ENCODE measurements at regions not wholly inside any gene's neighbourhood (a gene's known extent, or its start where the extent isn't known, plus 50 kb on each side); places are given as distances from the start of the nearest gene placed in this dataset.

DNA sequence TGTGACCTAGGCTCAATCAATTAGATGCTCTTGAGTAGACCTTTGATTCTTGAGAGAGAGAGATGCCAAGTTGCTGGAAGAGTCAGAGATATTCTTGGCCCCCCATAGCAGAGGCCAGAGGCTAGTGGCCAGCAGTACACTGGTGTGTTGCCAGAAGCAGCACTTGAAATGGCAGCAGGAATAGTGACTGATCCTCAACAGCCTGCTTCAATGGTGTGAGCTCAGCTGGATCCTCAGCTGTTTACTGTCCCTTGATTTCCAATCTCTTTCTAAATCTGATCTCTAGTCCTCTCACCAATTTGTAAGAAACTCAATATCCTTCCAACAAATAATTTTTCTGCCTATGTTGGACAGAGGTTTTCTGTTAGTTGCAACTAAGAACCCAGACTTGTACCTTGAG, 170.3 kb upstream of the CCDC54 start:
- H3F3A ChIP-seq (ENCODE audit: low read depth), result no peaks in the 10 kb centered on the region
- Mint-ChIP-seq H3K27ac (no peak overlapping the region), H3K9me3 (no peaks in the 10 kb centered on the region), H3K4me3 (no peak overlapping the region), H3K36me3 (no peaks in the 10 kb centered on the region), H3K4me1 (peaks cover 22% of the 10 kb centered on the region), H3K27me3 (ENCODE audit: insufficient read depth, low read depth) (no peaks in the 10 kb centered on the region)
- H3K9me3 ChIP-seq (ENCODE audit: low read depth), result no peaks in the 10 kb centered on the region
- H3K4me3 ChIP-seq, result no peak overlapping the region
- no peak overlapping the region for H3K27ac ChIP-seq
- TF ChIP-seq, protein P1, sequence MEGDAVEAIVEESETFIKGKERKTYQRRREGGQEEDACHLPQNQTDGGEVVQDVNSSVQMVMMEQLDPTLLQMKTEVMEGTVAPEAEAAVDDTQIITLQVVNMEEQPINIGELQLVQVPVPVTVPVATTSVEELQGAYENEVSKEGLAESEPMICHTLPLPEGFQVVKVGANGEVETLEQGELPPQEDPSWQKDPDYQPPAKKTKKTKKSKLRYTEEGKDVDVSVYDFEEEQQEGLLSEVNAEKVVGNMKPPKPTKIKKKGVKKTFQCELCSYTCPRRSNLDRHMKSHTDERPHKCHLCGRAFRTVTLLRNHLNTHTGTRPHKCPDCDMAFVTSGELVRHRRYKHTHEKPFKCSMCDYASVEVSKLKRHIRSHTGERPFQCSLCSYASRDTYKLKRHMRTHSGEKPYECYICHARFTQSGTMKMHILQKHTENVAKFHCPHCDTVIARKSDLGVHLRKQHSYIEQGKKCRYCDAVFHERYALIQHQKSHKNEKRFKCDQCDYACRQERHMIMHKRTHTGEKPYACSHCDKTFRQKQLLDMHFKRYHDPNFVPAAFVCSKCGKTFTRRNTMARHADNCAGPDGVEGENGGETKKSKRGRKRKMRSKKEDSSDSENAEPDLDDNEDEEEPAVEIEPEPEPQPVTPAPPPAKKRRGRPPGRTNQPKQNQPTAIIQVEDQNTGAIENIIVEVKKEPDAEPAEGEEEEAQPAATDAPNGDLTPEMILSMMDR (IDR thresholded peaks at IDR 0.05), result no peak
- TF ChIP-seq EZH2 (IDR thresholded peaks at IDR 0.05), result no peak
- no peak for TF ChIP-seq EZH2phosphoT487 (IDR thresholded peaks at IDR 0.05)
- H3K36me3 ChIP-seq, result no peaks in the 10 kb centered on the region
- peaks cover 18% of the 10 kb centered on the region for H3K4me1 ChIP-seq
- H2AFZ ChIP-seq (replicated peaks), result no peak overlapping the region
- DNase-seq (ENCODE audit: low spot score), result no peak
- H3K79me2 ChIP-seq (ENCODE audit: low read depth), result no peaks in the 10 kb centered on the region
- H3K4me2 ChIP-seq, result no peak overlapping the region
- no peak overlapping the region for H3K9ac ChIP-seq
- no peaks in the 10 kb centered on the region for H3K27me3 ChIP-seq
- no peaks in the 10 kb centered on the region for H4K20me1 ChIP-seq (ENCODE audit: low read depth)

DNA sequence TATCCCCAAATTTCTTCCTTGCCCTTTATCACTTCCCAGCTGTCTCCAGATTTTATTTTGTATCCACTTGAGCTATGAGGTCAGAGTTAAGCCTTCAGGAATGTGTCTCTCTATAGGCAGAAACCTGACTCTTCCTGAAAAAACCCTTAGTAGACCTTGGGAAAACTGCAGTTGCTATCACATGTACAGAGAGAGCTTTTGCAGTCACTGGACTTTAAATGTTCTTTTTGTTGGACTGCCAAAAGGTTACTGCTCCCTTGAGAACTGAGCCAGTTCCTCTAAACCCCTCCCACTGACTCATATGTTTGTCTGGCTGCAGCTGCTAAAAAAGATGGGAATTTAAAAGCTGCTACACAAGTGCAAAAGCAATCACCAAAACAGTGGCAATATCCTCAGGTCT, 169.1 kb upstream of the CCDC54 start:
- peaks cover 18% of the 10 kb centered on the region for H3K4me1 ChIP-seq
- H3K9ac ChIP-seq, result no peak overlapping the region
- no peak overlapping the region for H3K4me3 ChIP-seq
- peak; percentile 52 for DNase-seq (ENCODE audit: low spot score)
- TF ChIP-seq EZH2 (IDR thresholded peaks at IDR 0.05) (no peak), EZH2phosphoT487 (IDR thresholded peaks at IDR 0.05) (no peak)
- TF ChIP-seq, protein P1 (IDR thresholded peaks at IDR 0.05), result no peak
- no peak overlapping the region for H2AFZ ChIP-seq (replicated peaks)
- no peaks in the 10 kb centered on the region for H3K9me3 ChIP-seq (ENCODE audit: low read depth)
- H3K36me3 ChIP-seq, result no peaks in the 10 kb centered on the region
- no peaks in the 10 kb centered on the region for H3K9me3 Mint-ChIP-seq
- H3K36me3 Mint-ChIP-seq, result no peaks in the 10 kb centered on the region
- H3F3A ChIP-seq (ENCODE audit: low read depth), result no peaks in the 10 kb centered on the region
- H3K4me2 ChIP-seq, result peak overlapping the region; percentile 25
- no peaks in the 10 kb centered on the region for H4K20me1 ChIP-seq (ENCODE audit: low read depth)
- H3K4me3 Mint-ChIP-seq, result no peak overlapping the region
- H3K27ac ChIP-seq, result no peak overlapping the region
- no peaks in the 10 kb centered on the region for H3K27me3 Mint-ChIP-seq (ENCODE audit: insufficient read depth, low read depth)
- H3K27ac Mint-ChIP-seq, result peak overlapping the region; percentile 62
- H3K4me1 Mint-ChIP-seq, result peaks cover 22% of the 10 kb centered on the region
- H3K79me2 ChIP-seq (ENCODE audit: low read depth), result no peaks in the 10 kb centered on the region
- H3K27me3 ChIP-seq, result no peaks in the 10 kb centered on the region

DNA sequence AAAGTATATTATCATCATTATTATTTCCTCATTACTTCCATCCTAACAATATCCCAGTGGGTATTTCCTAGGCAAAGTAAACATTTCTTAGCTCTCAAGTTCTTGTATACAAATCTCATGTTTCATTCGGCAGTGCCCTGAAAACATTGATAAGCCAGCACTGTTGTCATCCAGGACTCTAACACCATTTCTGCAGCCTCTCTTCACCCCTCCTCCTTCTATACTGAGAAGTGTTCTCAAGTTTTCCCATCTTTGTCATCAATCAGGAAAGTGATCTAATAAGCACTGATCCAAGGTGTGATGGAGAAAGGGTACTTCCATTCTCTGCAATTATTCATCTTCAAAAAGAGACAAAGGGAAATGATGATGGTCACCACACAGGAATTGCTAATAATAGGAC, 168.4 kb upstream of the CCDC54 start:
- H3K27me3 Mint-ChIP-seq (ENCODE audit: insufficient read depth, low read depth), result no peaks in the 10 kb centered on the region
- Histone ChIP-seq H3K27me3 (no peaks in the 10 kb centered on the region), H2AFZ (replicated peaks) (no peak overlapping the region), H3K4me1 (peaks cover 18% of the 10 kb centered on the region), H3K4me3 (no peak overlapping the region), H3K9me3 (ENCODE audit: low read depth) (no peaks in the 10 kb centered on the region), H3K9ac (no peak overlapping the region), H3K79me2 (ENCODE audit: low read depth) (no peaks in the 10 kb centered on the region), H3F3A (ENCODE audit: low read depth) (no peaks in the 10 kb centered on the region), H3K4me2 (no peak overlapping the region), H3K27ac (no peak overlapping the region), H3K36me3 (no peaks in the 10 kb centered on the region), H4K20me1 (ENCODE audit: low read depth) (no peaks in the 10 kb centered on the region)
- no peak for TF ChIP-seq EZH2 (IDR thresholded peaks at IDR 0.05)
- TF ChIP-seq, protein P1 (IDR thresholded peaks at IDR 0.05), result no peak
- no peak overlapping the region for H3K4me3 Mint-ChIP-seq
- H3K36me3 Mint-ChIP-seq, result no peaks in the 10 kb centered on the region
- H3K4me1 Mint-ChIP-seq, result peaks cover 22% of the 10 kb centered on the region
- H3K27ac Mint-ChIP-seq, result peak overlapping the region; percentile 62
- DNase-seq (ENCODE audit: low spot score), result no peak
- no peaks in the 10 kb centered on the region for H3K9me3 Mint-ChIP-seq

Measured in neural progenitor cell (in vitro differentiated cells).